H9 (cell line): ENCODE measurements at regions not wholly inside any gene's neighbourhood (a gene's known extent, or its start where the extent isn't known, plus 50 kb on each side); places are given as distances from the start of the nearest gene placed in this dataset.
"Not testable (repeated sequence)": the region's sequence is repeated elsewhere in the genome, so short reads cannot be mapped to it uniquely, and the experiment has no call there.

Experiments
- DNase-seq: peaks from one replicate; pipeline ENCODE4 v3.0.0-alpha.2; 2017
- H2AFZ ChIP-seq: one replicate; pipeline ENCODE4 v1.6.1; 2013; ENCODE audit warnings: mild to moderate bottlenecking, low read length, control low read depth, moderate library complexity
- H2AK5ac ChIP-seq: 2 replicates; pipeline ENCODE4 v1.6.1; 2013; ENCODE audit warnings: low read length, control low read depth, mixed read lengths; ENCODE audit not compliant: insufficient read length
- H2BK120ac ChIP-seq: one replicate; pipeline ENCODE4 v1.6.1; 2013; ENCODE audit warnings: low read depth, mild to moderate bottlenecking, low read length, control low read depth, inconsistent platforms; ENCODE audit not compliant: poor library complexity, severe bottlenecking
- H2BK12ac ChIP-seq: 2 replicates; pipeline ENCODE4 v1.6.1; 2013; ENCODE audit warnings: low read length, control low read depth, mixed read lengths, low read depth; ENCODE audit not compliant: insufficient read length
- H2BK15ac ChIP-seq: 2 replicates; pipeline ENCODE4 v1.6.1; 2013; ENCODE audit warnings: low read depth, low read length, control low read depth
- H2BK20ac ChIP-seq: one replicate; pipeline ENCODE4 v1.6.1; 2013; ENCODE audit warnings: low read depth, mild to moderate bottlenecking, low read length, control low read depth, inconsistent platforms; ENCODE audit not compliant: poor library complexity, severe bottlenecking
- H2BK5ac ChIP-seq: 2 replicates; pipeline ENCODE4 v1.6.1; 2013; ENCODE audit warnings: low read length, control low read depth, mixed read lengths; ENCODE audit not compliant: insufficient read length
- H3K14ac ChIP-seq: 2 replicates; pipeline ENCODE4 v1.6.1; 2013; ENCODE audit warnings: low read length, control low read depth; ENCODE audit not compliant: insufficient read depth
- H3K18ac ChIP-seq: 2 replicates; pipeline ENCODE4 v1.6.1; 2013; ENCODE audit warnings: low read depth, mild to moderate bottlenecking, mixed read lengths, low read length, control low read depth; ENCODE audit not compliant: insufficient read length
- H3K23ac ChIP-seq: 2 replicates; pipeline ENCODE4 v1.6.1; 2013; ENCODE audit warnings: low read length, control low read depth, mixed read lengths, low read depth; ENCODE audit not compliant: insufficient read length
- H3K23me2 ChIP-seq: 2 replicates; pipeline ENCODE4 v1.6.1; 2013; ENCODE audit warnings: low read depth, mild to moderate bottlenecking, mixed read lengths, low read length, control low read depth; ENCODE audit not compliant: insufficient read length, poor library complexity, severe bottlenecking
- H3K27ac ChIP-seq: 2 replicates; pipeline ENCODE4 v1.5.1; 2013; ENCODE audit warnings: low read length, control low read depth, mixed read lengths, low read depth; ENCODE audit not compliant: insufficient read length
- H3K27me3 ChIP-seq: 2 replicates; pipeline ENCODE4 v1.6.1; 2013; ENCODE audit warnings: low read length, control low read depth, inconsistent platforms; ENCODE audit not compliant: insufficient read depth
- H3K4ac ChIP-seq: 2 replicates; pipeline ENCODE4 v1.6.1; 2013; ENCODE audit warnings: low read depth, mild to moderate bottlenecking, control low read depth, inconsistent platforms, low read length, moderate library complexity
- H3K4me1 ChIP-seq: 2 replicates; pipeline ENCODE4 v1.6.1; 2013; ENCODE audit warnings: low read length, control low read depth, inconsistent platforms; ENCODE audit not compliant: insufficient read depth
- H3K4me2 ChIP-seq: 2 replicates; pipeline ENCODE4 v1.6.1; 2013; ENCODE audit warnings: low read length, control low read depth, mixed read lengths; ENCODE audit not compliant: insufficient read length, insufficient read depth
- H3K56ac ChIP-seq: 2 replicates; pipeline ENCODE4 v1.6.1; 2013; ENCODE audit warnings: low read depth, mild to moderate bottlenecking, mixed read lengths, low read length, control low read depth; ENCODE audit not compliant: insufficient read length
- H3K79me1 ChIP-seq: 2 replicates; pipeline ENCODE4 v1.6.1; 2013; ENCODE audit warnings: low read depth, mild to moderate bottlenecking, moderate library complexity, low read length, control low read depth, inconsistent platforms; ENCODE audit not compliant: insufficient read depth, poor library complexity, severe bottlenecking
- H3K79me2 ChIP-seq: 2 replicates; pipeline ENCODE4 v1.6.1; 2013; ENCODE audit warnings: low read length, control low read depth, inconsistent platforms; ENCODE audit not compliant: insufficient read depth
- H3K9ac ChIP-seq: 2 replicates; pipeline ENCODE4 v1.6.1; 2013; ENCODE audit warnings: low read length, control low read depth, mixed read lengths; ENCODE audit not compliant: insufficient read length; ENCODE audit errors: extremely low read depth
- H3K9me3 ChIP-seq: one replicate; pipeline ENCODE4 v1.6.1; 2013; ENCODE audit warnings: low read depth, low read length, inconsistent platforms; ENCODE audit not compliant: control insufficient read depth
- H3T11ph ChIP-seq: one replicate; pipeline ENCODE4 v1.6.1; 2013; ENCODE audit warnings: mild to moderate bottlenecking, low read length, control low read depth, inconsistent platforms
- H4K20me1 ChIP-seq: one replicate; pipeline ENCODE4 v1.6.1; 2013; ENCODE audit not compliant: control insufficient read depth, insufficient read length, insufficient read depth
- H4K5ac ChIP-seq: 2 replicates; pipeline ENCODE4 v1.6.1; 2013; ENCODE audit warnings: low read depth, mild to moderate bottlenecking, mixed read lengths, low read length, control low read depth; ENCODE audit not compliant: insufficient read length
- H4K8ac ChIP-seq: replicated peaks from 2 replicates; pipeline ENCODE4 v1.6.1; 2013; ENCODE audit warnings: low read length, control low read depth, mixed read lengths, low read depth; ENCODE audit not compliant: insufficient read length
- H4K91ac ChIP-seq: 2 replicates; pipeline ENCODE4 v1.6.1; 2013; ENCODE audit warnings: low read depth, mild to moderate bottlenecking, moderate library complexity, mixed read lengths, low read length, control low read depth; ENCODE audit not compliant: insufficient read length
- H3K27ac Mint-ChIP-seq, 3 experiments: 2 replicates in 2 of 3; 3 replicates in 1 of 3; pipeline ENCODE4 v1.8.0; 2020 to 2021; ENCODE audit warnings: mixed read lengths in 3 of 3, mild to moderate bottlenecking in 1 of 3, moderate library complexity in 1 of 3
- H3K27me3 Mint-ChIP-seq: 2 replicates; pipeline ENCODE4 v1.8.0; 2021; ENCODE audit warnings: low read depth, mild to moderate bottlenecking, moderate library complexity, mixed read lengths
- H3K36me3 Mint-ChIP-seq, 3 experiments: 2 replicates in 2 of 3; 3 replicates in 1 of 3; pipeline ENCODE4 v1.8.0; 2020 to 2021; ENCODE audit warnings: low read depth in 3 of 3, mixed read lengths in 3 of 3; ENCODE audit not compliant: insufficient read depth in 1 of 3
- H3K4me1 Mint-ChIP-seq, 2 experiments: 2 replicates each; pipeline ENCODE4 v1.8.0; 2020; ENCODE audit warnings: mixed read lengths in 2 of 2
- H3K4me3 Mint-ChIP-seq, 2 experiments: 2 replicates in 1 of 2; 3 replicates in 1 of 2; pipeline ENCODE4 v1.8.0; 2020 to 2021; ENCODE audit warnings: mild to moderate bottlenecking in 2 of 2, mixed read lengths in 2 of 2, moderate library complexity in 1 of 2
- H3K9me3 Mint-ChIP-seq, 2 experiments: 2 replicates in 1 of 2; 3 replicates in 1 of 2; pipeline ENCODE4 v1.8.0; 2020; ENCODE audit warnings: mild to moderate bottlenecking in 2 of 2, mixed read lengths in 2 of 2, moderate library complexity in 1 of 2
- CTCF ChIP-seq: fragments of 200-600 bp; sonication (generic); conservative IDR thresholded peaks from 3 replicates; pipeline ENCODE4 v1.8.0; 2021; ENCODE audit warnings: antibody characterized with exemption, mild to moderate bottlenecking
- WGBS: extraction: QIAGEN DNeasy Blood & Tissue Kit; methylation state at CpG from one replicate; pipeline ENCODE4 v1.1.7; 2013; ENCODE audit warnings: missing lambda C conversion rate, low lambda C conversion rate, mixed read lengths; ENCODE audit not compliant: insufficient read length; ENCODE audit errors: extremely low coverage; 5-methylcytosine and 5-hydroxymethylcytosine counted together

- no peak overlapping the region for H2BK12ac ChIP-seq
- H3K27ac Mint-ChIP-seq: no peak overlapping the region
- H3K27ac ChIP-seq: no peak overlapping the region
- no peak overlapping the region for H3T11ph ChIP-seq
- H3K36me3 Mint-ChIP-seq: no peaks in the 10 kb centered on the region
- no peak for TF ChIP-seq CTCF
- H3K4me3 Mint-ChIP-seq: no peak overlapping the region
- H2AK5ac ChIP-seq: no peak overlapping the region
- H2BK20ac ChIP-seq: no peak overlapping the region
- no peaks in the 10 kb centered on the region for H3K23me2 ChIP-seq
- WGBS: no CpG with 5 or more reads among the region's 3 CpGs
- H3K23ac ChIP-seq: no peak overlapping the region
- H3K9me3 ChIP-seq: no peaks in the 10 kb centered on the region
- no peaks in the 10 kb centered on the region for H3K79me1 ChIP-seq
- H2BK15ac ChIP-seq: no peak overlapping the region
- H3K4me2 ChIP-seq: no peak overlapping the region
- no peak overlapping the region for H4K91ac ChIP-seq
- no peak overlapping the region for H3K4ac ChIP-seq
- no peak overlapping the region for H3K14ac ChIP-seq
- no peaks in the 10 kb centered on the region for H3K4me1 ChIP-seq
- H3K18ac ChIP-seq: no peak overlapping the region
- no peak overlapping the region for H2BK120ac ChIP-seq
- peaks cover 10 to 12% of the 10 kb centered on the region in 2 experiments for H3K4me1 Mint-ChIP-seq
- no peaks in the 10 kb centered on the region for H3K27me3 ChIP-seq
- no peak overlapping the region for H4K8ac ChIP-seq
- no peak overlapping the region for H4K5ac ChIP-seq
- no peaks in the 10 kb centered on the region; a peak in 1 of 5 replicates for H3K9me3 Mint-ChIP-seq
- no peaks in the 10 kb centered on the region for H3K79me2 ChIP-seq
- DNase-seq: no peak
- no peak overlapping the region for H2BK5ac ChIP-seq
- H3K9ac ChIP-seq: no peak overlapping the region
- H2AFZ ChIP-seq: no peak overlapping the region
- peaks cover 3% of the 10 kb centered on the region for H3K27me3 Mint-ChIP-seq
- H4K20me1 ChIP-seq: peaks cover 2% of the 10 kb centered on the region
- no peak overlapping the region for H3K56ac ChIP-seq
Observed at GRCh38 chr16:87207965-87208364, 109.2 kb downstream of the C16orf95 start.

- peaks cover 6 to 12% of the 10 kb centered on the region in 2 experiments for H3K4me1 Mint-ChIP-seq
- H3K9ac ChIP-seq, H3K79me1 ChIP-seq, H3K4ac ChIP-seq, H3K36me3 Mint-ChIP-seq, H4K91ac ChIP-seq, H2BK20ac ChIP-seq, H3K4me3 Mint-ChIP-seq, H2BK12ac ChIP-seq, H3K4me2 ChIP-seq, H3K23me2 ChIP-seq, H4K5ac ChIP-seq, H3K4me1 ChIP-seq, H4K8ac ChIP-seq, H3K56ac ChIP-seq, H3K9me3 ChIP-seq, H3K79me2 ChIP-seq, H3K18ac ChIP-seq, H3K14ac ChIP-seq, DNase-seq, H3K27ac Mint-ChIP-seq, H2BK5ac ChIP-seq, H3K27ac ChIP-seq, H3K27me3 ChIP-seq, H3K27me3 Mint-ChIP-seq, H4K20me1 ChIP-seq, H3T11ph ChIP-seq, H2AFZ ChIP-seq, H2BK15ac ChIP-seq, H2BK120ac ChIP-seq, H3K23ac ChIP-seq, H2AK5ac ChIP-seq, H3K9me3 Mint-ChIP-seq: not testable (repeated sequence)
- no CpG with 5 or more reads among the region's 5 CpGs for WGBS
Observed at GRCh38 chr16:87208968-87209367, 108.2 kb downstream of the C16orf95 start.
